HG03521 (cell line): ENCODE measurements at regions not wholly inside any gene's neighbourhood (a gene's known extent, or its start where the extent isn't known, plus 50 kb on each side); places are given as distances from the start of the nearest gene placed in this dataset.
"Not testable (repeated sequence)": the region's sequence is repeated elsewhere in the genome, so short reads cannot be mapped to it uniquely, and the experiment has no call there.

ENCODE experiments used
- ATAC-seq: cut with Tn5 transposase; IDR thresholded peaks from one replicate; pipeline ENCODE4 v1.9.1; 2021; ENCODE audit warnings: mild to moderate bottlenecking, moderate library complexity; ENCODE audit not compliant: unreplicated experiment

- no peak for ATAC-seq
Observed at GRCh38 chr9:100794738-100795269, 216.9 kb downstream of the CAVIN4 start.

GRCh38 chr9:100803956-100804355, 224.6 kb upstream of the PLPPR1 start:
- no peak for ATAC-seq

- no peak for ATAC-seq
Observed at GRCh38 chr9:100811643-100812042, 216.9 kb upstream of the PLPPR1 start.

GRCh38 chr9:100813871-100814270, 214.7 kb upstream of the PLPPR1 start:
- ATAC-seq: no peak

- no peak for ATAC-seq
Observed at GRCh38 chr9:100819980-100820379, 208.5 kb upstream of the PLPPR1 start.

- ATAC-seq: not testable (repeated sequence)
Observed at GRCh38 chr9:100833035-100833434, 195.5 kb upstream of the PLPPR1 start.

GRCh38 chr9:100838857-100839256, 189.7 kb upstream of the PLPPR1 start:
- no peak for ATAC-seq

GRCh38 chr9:100848726-100849125, 179.8 kb upstream of the PLPPR1 start:
- no peak for ATAC-seq

GRCh38 chr9:100852088-100852487, 176.4 kb upstream of the PLPPR1 start:
- ATAC-seq: no peak

GRCh38 chr9:100856238-100856637, 172.3 kb upstream of the PLPPR1 start:
- ATAC-seq: no peak

- ATAC-seq: no peak
Observed at GRCh38 chr9:100865111-100865510, 163.4 kb upstream of the PLPPR1 start.

- no peak for ATAC-seq
Observed at GRCh38 chr9:100865648-100866047, 162.9 kb upstream of the PLPPR1 start.

GRCh38 chr9:100869326-100869725, 159.2 kb upstream of the PLPPR1 start:
- no peak for ATAC-seq

GRCh38 chr9:100879884-100880283, 148.6 kb upstream of the PLPPR1 start:
- ATAC-seq: no peak

- ATAC-seq: no peak
Observed at GRCh38 chr9:100880284-100880683, 148.2 kb upstream of the PLPPR1 start.

- ATAC-seq: no peak
Observed at GRCh38 chr9:100884518-100884917, 144.0 kb upstream of the PLPPR1 start.

- no peak for ATAC-seq
Observed at GRCh38 chr9:100890321-100890720, 138.2 kb upstream of the PLPPR1 start.

- no peak for ATAC-seq
Observed at GRCh38 chr9:100911273-100911672, 117.3 kb upstream of the PLPPR1 start.

GRCh38 chr9:100913257-100913656, 115.3 kb upstream of the PLPPR1 start:
- ATAC-seq: no peak

- ATAC-seq: no peak
Observed at GRCh38 chr9:100914266-100914665, 114.3 kb upstream of the PLPPR1 start.

- no peak for ATAC-seq
Observed at GRCh38 chr9:100919506-100919905, 109.0 kb upstream of the PLPPR1 start.

- ATAC-seq: no peak
Observed at GRCh38 chr9:100926366-100926765, 102.2 kb upstream of the PLPPR1 start.

GRCh38 chr9:100927763-100928162, 100.8 kb upstream of the PLPPR1 start:
- ATAC-seq: no peak
